K562 (cell line): ENCODE measurements at regions not wholly inside any gene's neighbourhood (a gene's known extent, or its start where the extent isn't known, plus 50 kb on each side); places are given as distances from the start of the nearest gene placed in this dataset.

ENCODE experiments used
- ATAC-seq: fragments of 200-7000 bp; cut with Tn5 transposase; 3 replicates; pipeline ENCODE4 v1.9.1; 2020; ENCODE audit warnings: moderate library complexity
- BruUV-seq: library from RNA; stranded (reverse); fragments of 400-500 nt; replicated peaks from 2 replicates; lab custom pipeline; 2021; lab: Mats Ljungman, UMichigan
- CTCF ChIA-PET: fragments of 300-600 bp; formaldehyde crosslinking; extraction: SDS; loops from one replicate; lab custom pipeline; 2021; ENCODE audit warnings: low intra/inter-chr PET ratio; lab: Yijun Ruan, JAX
- POLR2A ChIA-PET: fragments of 300-600, 350-650 bp; sonication (Branson Sonifier 250); formaldehyde crosslinking; extraction: SDS; loops from one replicate; lab custom pipeline; 2021; ENCODE audit warnings: antibody characterized with exemption, inconsistent platforms; lab: Yijun Ruan, JAX
- DNase-seq, 4 experiments: peaks; one replicate each; pipeline versions ENCODE4 v3.0.0 to v3.0.0-alpha.2; 2011 to 2018; ENCODE audit warnings: low spot score in 3 of 4, mixed read lengths in 3 of 4; ENCODE audit errors: extremely low read depth in 1 of 4
- FAIRE-seq: peaks from 2 replicates; lab custom pipeline; 2011; peaks lifted over from hg19 to GRCh38; lab: Jason Lieb, UNC
- H2AFZ ChIP-seq: 2 replicates; pipeline ENCODE4 v1.6.0; 2011; ENCODE audit warnings: low read depth, low read length, control low read depth, inconsistent platforms
- H3K27ac ChIP-seq: fragments of 200-600 bp; 3 replicates; pipeline ENCODE4 v1.8.0; 2011; ENCODE audit warnings: low read depth, mild to moderate bottlenecking, control low read depth, inconsistent platforms, low read length, moderate library complexity, mixed read lengths; ENCODE audit errors: extremely low read depth
- H3K27me3 ChIP-seq, 2 experiments: fragments of 300-600 bp in 1 of 2; 2 replicates in 1 of 2; 3 replicates in 1 of 2; pipeline versions ENCODE4 v1.6.0 to v1.8.0; 2011; ENCODE audit warnings: inconsistent platforms in 2 of 2, low read length in 2 of 2, mild to moderate bottlenecking in 1 of 2, mixed read lengths in 1 of 2, moderate library complexity in 1 of 2; ENCODE audit not compliant: control insufficient read depth in 2 of 2, insufficient read depth in 2 of 2
- H3K36me3 ChIP-seq: fragments of 300-600 bp; 3 replicates; pipeline ENCODE4 v1.8.0; 2011; ENCODE audit warnings: mild to moderate bottlenecking, low read length, inconsistent platforms; ENCODE audit not compliant: control insufficient read depth, insufficient read depth
- H3K4me1 ChIP-seq, 2 experiments: fragments of 200-600 bp in 1 of 2; replicated peaks in 1 of 2; 2 replicates in 1 of 2; 3 replicates in 1 of 2; pipeline versions ENCODE4 v1.5.1 to v1.8.0; 2011; ENCODE audit warnings: inconsistent platforms in 2 of 2, low read length in 2 of 2, mild to moderate bottlenecking in 1 of 2, mixed read lengths in 1 of 2, moderate library complexity in 1 of 2; ENCODE audit not compliant: control insufficient read depth in 2 of 2, insufficient read depth in 2 of 2
- H3K4me2 ChIP-seq: 2 replicates; pipeline ENCODE4 v1.6.1; 2011; ENCODE audit warnings: low read length, control low read depth, inconsistent platforms, mixed read lengths; ENCODE audit not compliant: insufficient read depth
- H3K4me3 ChIP-seq: fragments of 200-600 bp; sonication (generic), shearing (Covaris generic); 2 replicates; pipeline ENCODE4 v1.5.1; 2016; ENCODE audit warnings: control low read depth, inconsistent platforms
- H3K79me2 ChIP-seq: fragments of 200-600 bp; 3 replicates; pipeline ENCODE4 v1.8.0; 2011; ENCODE audit warnings: low read length, inconsistent platforms; ENCODE audit not compliant: control insufficient read depth, insufficient read depth
- H3K9ac ChIP-seq, 2 experiments: 2 replicates each; pipeline versions ENCODE4 v1.6.0 to v1.6.1; 2011; ENCODE audit warnings: low read depth in 2 of 2, low read length in 2 of 2, control low read depth in 1 of 2, inconsistent platforms in 1 of 2, mild to moderate bottlenecking in 1 of 2, mixed read lengths in 1 of 2; ENCODE audit not compliant: insufficient read depth in 1 of 2
- H3K9me1 ChIP-seq: one replicate; pipeline ENCODE4 v1.6.0; 2011; ENCODE audit warnings: inconsistent platforms, mild to moderate bottlenecking, low read length, moderate library complexity; ENCODE audit not compliant: control insufficient read depth, insufficient read depth
- H3K9me3 ChIP-seq: replicated peaks from 2 replicates; pipeline ENCODE4 v1.5.1; 2011; ENCODE audit warnings: low read depth, low read length, inconsistent platforms; ENCODE audit not compliant: control insufficient read depth, insufficient read depth
- H4K20me1 ChIP-seq: replicated peaks from 2 replicates; pipeline ENCODE4 v1.6.1; 2011; ENCODE audit warnings: low read length, inconsistent platforms, mixed read lengths; ENCODE audit not compliant: control insufficient read depth, insufficient read depth
- BACH1 ChIP-seq: fragments of 200-800 bp; sonication (Bioruptor generic); IDR thresholded peaks from 2 replicates; pipeline ENCODE4 v1.6.1; 2016; ENCODE audit warnings: missing genetic modification characterization, missing compliant biosample characterization
- ESRRB ChIP-seq: fragments of 250-450 bp; sonication (Bioruptor Pico); IDR thresholded peaks from 2 replicates; pipeline ENCODE4 v1.5.0; 2020; ENCODE audit warnings: mild to moderate bottlenecking, moderate library complexity, borderline replicate concordance
- FOXJ2 ChIP-seq: fragments of 200-800 bp; sonication (Bioruptor generic); IDR thresholded peaks from 2 replicates; pipeline ENCODE4 v1.6.1; 2016; ENCODE audit warnings: missing genetic modification characterization, missing compliant biosample characterization
- KAT8 ChIP-seq: fragments of 450-650 bp; IDR thresholded peaks from 2 replicates; pipeline ENCODE4 v1.6.1; 2016; ENCODE audit warnings: low read depth, mild to moderate bottlenecking
- XRCC3 ChIP-seq: fragments of 450-650 bp; IDR thresholded peaks from 2 replicates; pipeline ENCODE4 v1.6.1; 2017; ENCODE audit warnings: mild to moderate bottlenecking, moderate library complexity
- ZNF696 ChIP-seq: fragments of 250-450 bp; sonication (Bioruptor Pico); conservative IDR thresholded peaks from 2 replicates; pipeline ENCODE4 v1.4.0; 2020; ENCODE audit warnings: mild to moderate bottlenecking, moderate library complexity
- WGBS: fragments of 100-300 bp; shearing (Covaris generic); methylation state at CpG from one replicate; pipeline ENCODE4 v1.1.6; 2016; ENCODE audit warnings: low coverage, mixed read lengths; ENCODE audit not compliant: insufficient coverage; ENCODE audit errors: missing lambda C conversion rate; 5-methylcytosine and 5-hydroxymethylcytosine counted together
- in situ Hi-C: fragments of 300-500 bp; cut with MboI; formaldehyde crosslinking; loops from 4 replicates; pipeline ENCODE4 v1.15.0; 2018; ENCODE audit warnings: inconsistent platforms, mixed read lengths
- intact Hi-C: fragments of 100-400 bp; cut with micrococcal nuclease; formaldehyde crosslinking; loops from 2 replicates; pipeline ENCODE4 v1.14.2; 2022
- TF ChIP-seq, protein P1 (sequence below): fragments of 450-650 bp; IDR thresholded peaks from 2 replicates; pipeline ENCODE4 v1.6.1; 2018; ENCODE audit warnings: mild to moderate bottlenecking, low read depth; ENCODE audit not compliant: partially characterized antibody

GRCh38 chr4:138537731-138538490, 295.8 kb upstream of the SLC7A11 start:
- TF ChIP-seq, protein P1, sequence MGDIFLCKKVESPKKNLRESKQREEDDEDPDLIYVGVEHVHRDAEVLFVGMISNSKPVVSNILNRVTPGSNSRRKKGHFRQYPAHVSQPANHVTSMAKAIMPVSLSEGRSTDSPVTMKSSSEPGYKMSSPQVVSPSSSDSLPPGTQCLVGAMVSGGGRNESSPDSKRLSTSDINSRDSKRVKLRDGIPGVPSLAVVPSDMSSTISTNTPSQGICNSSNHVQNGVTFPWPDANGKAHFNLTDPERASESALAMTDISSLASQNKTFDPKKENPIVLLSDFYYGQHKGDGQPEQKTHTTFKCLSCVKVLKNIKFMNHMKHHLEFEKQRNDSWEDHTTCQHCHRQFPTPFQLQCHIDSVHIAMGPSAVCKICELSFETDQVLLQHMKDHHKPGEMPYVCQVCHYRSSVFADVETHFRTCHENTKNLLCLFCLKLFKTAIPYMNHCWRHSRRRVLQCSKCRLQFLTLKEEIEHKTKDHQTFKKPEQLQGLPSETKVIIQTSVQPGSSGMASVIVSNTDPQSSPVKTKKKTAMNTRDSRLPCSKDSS: no peak
- TF ChIP-seq FOXJ2 (tag): no peak
- no peak for TF ChIP-seq BACH1
- no peak for TF ChIP-seq XRCC3
- TF ChIP-seq ZNF696 (CRISPR knock-in tag): no peak
- TF ChIP-seq KAT8: no peak
- no peak for TF ChIP-seq ESRRB (CRISPR knock-in tag)
- in situ Hi-C loops (no loop called here), intact Hi-C loops (no loop called here)
- Histone ChIP-seq H3K9ac (no peak overlapping the region), H3K9me3 (no peaks in the 10 kb centered on the region), H2AFZ (no peak overlapping the region), H3K4me3 (no peak overlapping the region), H3K9me1 (no peaks in the 10 kb centered on the region), H3K4me1 (no peaks in the 10 kb centered on the region), H4K20me1 (no peaks in the 10 kb centered on the region), H3K27ac (no peak overlapping the region), H3K79me2 (no peaks in the 10 kb centered on the region), H3K27me3 (peaks cover 0 to 7% of the 10 kb centered on the region in 2 experiments; a peak in 1 of 5 replicates), H3K36me3 (no peaks in the 10 kb centered on the region), H3K4me2 (no peak overlapping the region)
- WGBS: 5% methylated on average over 4 of the region's 4 CpGs
- DNase-seq (no peak), FAIRE-seq (no peak), ATAC-seq (no peak)
- no TSS peak for BruUV-seq
- CTCF ChIA-PET: no interaction called here
- POLR2A ChIA-PET: no interaction called here
